ENCODE measurements at regions not wholly inside any gene's neighbourhood (a gene's known extent, or its start where the extent isn't known, plus 50 kb on each side); places are given as distances from the start of the nearest gene placed in this dataset.

GRCh38 chr16:79288066-79288465 lies 312.5 kb downstream of the MAF start:
- TF ChIP-seq SUZ12 (IDR thresholded peaks at IDR 0.05; ENCODE audit: extremely low read depth, insufficient read depth, insufficient read length) (no peak), YY1 (IDR thresholded peaks at IDR 0.05; ENCODE audit: insufficient read depth, insufficient read length) (no peak), ZNF274 (IDR thresholded peaks at IDR 0.05; ENCODE audit: low read depth, low read length) (no peak)
- Histone ChIP-seq H3K36me3 (ENCODE audit: insufficient read depth, insufficient read length, low read length) (no peaks in the 10 kb centered on the region), H3K27me3 (ENCODE audit: insufficient read depth, insufficient read length) (no peaks in the 10 kb centered on the region), H3K4me1 (ENCODE audit: insufficient read depth, insufficient read length) (no peaks in the 10 kb centered on the region), H3K9me3 (ENCODE audit: insufficient read depth, low read length) (no peaks in the 10 kb centered on the region), H3K4me3 (ENCODE audit: insufficient read length, low read depth) (no peak overlapping the region), H3K9ac (ENCODE audit: insufficient read length, low read depth) (no peak overlapping the region)
- DNase-seq (ENCODE audit: low read depth, low spot score): no peak

GRCh38 chr16:79287424-79287917 lies 313.1 kb downstream of the MAF start:
- Histone ChIP-seq H3K27me3 (ENCODE audit: insufficient read depth, insufficient read length) (no peaks in the 10 kb centered on the region), H3K9me3 (ENCODE audit: insufficient read depth, low read length) (no peaks in the 10 kb centered on the region), H3K9ac (ENCODE audit: insufficient read length, low read depth) (no peak overlapping the region), H3K4me3 (ENCODE audit: insufficient read length, low read depth) (no peak overlapping the region), H3K4me1 (ENCODE audit: insufficient read depth, insufficient read length) (no peaks in the 10 kb centered on the region), H3K36me3 (ENCODE audit: insufficient read depth, insufficient read length, low read length) (no peaks in the 10 kb centered on the region)
- TF ChIP-seq YY1 (IDR thresholded peaks at IDR 0.05; ENCODE audit: insufficient read depth, insufficient read length) (no peak), SUZ12 (IDR thresholded peaks at IDR 0.05; ENCODE audit: extremely low read depth, insufficient read depth, insufficient read length) (no peak), ZNF274 (IDR thresholded peaks at IDR 0.05; ENCODE audit: low read depth, low read length) (no peak)
- no peak for DNase-seq (ENCODE audit: low read depth, low spot score)

GRCh38 chr16:79286646-79287423 lies 313.7 kb downstream of the MAF start:
- no peaks in the 10 kb centered on the region for H3K4me1 ChIP-seq (ENCODE audit: insufficient read depth, insufficient read length)
- H3K27me3 ChIP-seq (ENCODE audit: insufficient read depth, insufficient read length): no peaks in the 10 kb centered on the region
- no peak overlapping the region for H3K4me3 ChIP-seq (ENCODE audit: insufficient read length, low read depth)
- no peak for DNase-seq (ENCODE audit: low read depth, low spot score)
- H3K9ac ChIP-seq (ENCODE audit: insufficient read length, low read depth): no peak overlapping the region
- H3K36me3 ChIP-seq (ENCODE audit: insufficient read depth, insufficient read length, low read length): no peaks in the 10 kb centered on the region
- H3K9me3 ChIP-seq (ENCODE audit: insufficient read depth, low read length): no peaks in the 10 kb centered on the region
- no peak for TF ChIP-seq YY1 (IDR thresholded peaks at IDR 0.05; ENCODE audit: insufficient read depth, insufficient read length)
- TF ChIP-seq ZNF274 (IDR thresholded peaks at IDR 0.05; ENCODE audit: low read depth, low read length): no peak
- no peak for TF ChIP-seq SUZ12 (IDR thresholded peaks at IDR 0.05; ENCODE audit: extremely low read depth, insufficient read depth, insufficient read length)

DNA sequence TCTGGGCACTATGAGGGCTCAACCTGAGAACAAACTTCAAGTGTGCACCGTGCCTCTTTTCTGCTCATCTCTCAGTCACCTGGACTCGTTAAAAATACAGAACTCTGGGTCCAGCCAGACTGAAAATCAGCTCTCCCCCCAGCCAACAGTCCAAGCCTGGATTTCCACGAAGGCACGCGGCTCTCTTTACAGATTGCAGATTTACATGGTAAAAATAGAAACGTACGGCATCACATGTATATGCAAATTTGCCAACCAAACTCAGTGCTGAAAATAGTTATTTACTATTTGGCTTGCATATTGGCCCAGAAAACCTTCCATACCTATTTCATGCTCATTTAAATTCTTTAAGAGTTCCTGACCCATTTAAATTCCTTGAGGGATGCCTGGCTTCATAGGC lies 315.8 kb downstream of the MAF start:
- Histone ChIP-seq H3K4me1 (ENCODE audit: insufficient read depth, insufficient read length) (no peaks in the 10 kb centered on the region), H3K9me3 (ENCODE audit: insufficient read depth, low read length) (no peaks in the 10 kb centered on the region), H3K36me3 (ENCODE audit: insufficient read depth, insufficient read length, low read length) (no peaks in the 10 kb centered on the region), H3K9ac (ENCODE audit: insufficient read length, low read depth) (no peak overlapping the region), H3K27me3 (ENCODE audit: insufficient read depth, insufficient read length) (no peaks in the 10 kb centered on the region), H3K4me3 (ENCODE audit: insufficient read length, low read depth) (no peak overlapping the region)
- TF ChIP-seq YY1 (IDR thresholded peaks at IDR 0.05; ENCODE audit: insufficient read depth, insufficient read length) (no peak), ZNF274 (IDR thresholded peaks at IDR 0.05; ENCODE audit: low read depth, low read length) (no peak), SUZ12 (IDR thresholded peaks at IDR 0.05; ENCODE audit: extremely low read depth, insufficient read depth, insufficient read length) (no peak)
- no peak for DNase-seq (ENCODE audit: low read depth, low spot score)

GRCh38 chr16:79283578-79283977 lies 317.0 kb downstream of the MAF start:
- TF ChIP-seq SUZ12 (IDR thresholded peaks at IDR 0.05; ENCODE audit: extremely low read depth, insufficient read depth, insufficient read length) (no peak), YY1 (IDR thresholded peaks at IDR 0.05; ENCODE audit: insufficient read depth, insufficient read length) (no peak), ZNF274 (IDR thresholded peaks at IDR 0.05; ENCODE audit: low read depth, low read length) (no peak)
- Histone ChIP-seq H3K36me3 (ENCODE audit: insufficient read depth, insufficient read length, low read length) (no peaks in the 10 kb centered on the region), H3K27me3 (ENCODE audit: insufficient read depth, insufficient read length) (no peaks in the 10 kb centered on the region), H3K9ac (ENCODE audit: insufficient read length, low read depth) (no peak overlapping the region), H3K9me3 (ENCODE audit: insufficient read depth, low read length) (no peaks in the 10 kb centered on the region), H3K4me1 (ENCODE audit: insufficient read depth, insufficient read length) (no peaks in the 10 kb centered on the region), H3K4me3 (ENCODE audit: insufficient read length, low read depth) (no peak overlapping the region)
- DNase-seq (ENCODE audit: low read depth, low spot score): no peak

GRCh38 chr16:79282806-79283205 lies 317.7 kb downstream of the MAF start:
- no peak overlapping the region for H3K4me3 ChIP-seq (ENCODE audit: insufficient read length, low read depth)
- no peak overlapping the region for H3K9ac ChIP-seq (ENCODE audit: insufficient read length, low read depth)
- DNase-seq (ENCODE audit: low read depth, low spot score): no peak
- no peaks in the 10 kb centered on the region for H3K36me3 ChIP-seq (ENCODE audit: insufficient read depth, insufficient read length, low read length)
- no peaks in the 10 kb centered on the region for H3K9me3 ChIP-seq (ENCODE audit: insufficient read depth, low read length)
- H3K27me3 ChIP-seq (ENCODE audit: insufficient read depth, insufficient read length): no peaks in the 10 kb centered on the region
- TF ChIP-seq ZNF274 (IDR thresholded peaks at IDR 0.05; ENCODE audit: low read depth, low read length) (no peak), SUZ12 (IDR thresholded peaks at IDR 0.05; ENCODE audit: extremely low read depth, insufficient read depth, insufficient read length) (no peak), YY1 (IDR thresholded peaks at IDR 0.05; ENCODE audit: insufficient read depth, insufficient read length) (no peak)
- H3K4me1 ChIP-seq (ENCODE audit: insufficient read depth, insufficient read length): no peaks in the 10 kb centered on the region

DNA sequence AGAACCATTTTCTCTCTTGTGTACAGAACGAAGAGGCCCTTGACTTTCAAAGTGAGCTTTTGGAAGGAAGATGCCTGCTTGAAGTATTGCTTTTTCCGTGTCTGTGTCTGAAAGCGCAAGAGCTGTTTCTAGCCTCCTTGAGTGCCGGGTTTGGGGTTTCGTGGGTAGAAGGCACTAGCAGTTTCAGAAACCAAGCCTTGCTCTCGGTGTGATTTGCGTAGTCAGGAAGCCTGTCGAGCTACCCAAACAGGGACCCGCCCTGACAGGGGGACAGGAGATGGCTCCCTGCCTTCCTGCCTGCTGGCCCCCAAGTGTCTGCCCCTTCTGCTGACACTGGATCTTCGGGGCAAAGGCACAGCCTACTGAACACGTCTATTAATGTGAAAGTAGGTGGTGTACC lies 322.0 kb downstream of the MAF start:
- no peaks in the 10 kb centered on the region for H3K9me3 ChIP-seq (ENCODE audit: insufficient read depth, low read length)
- DNase-seq (ENCODE audit: low read depth, low spot score): no peak
- H3K9ac ChIP-seq (ENCODE audit: insufficient read length, low read depth): no peak overlapping the region
- no peaks in the 10 kb centered on the region for H3K4me1 ChIP-seq (ENCODE audit: insufficient read depth, insufficient read length)
- H3K4me3 ChIP-seq (ENCODE audit: insufficient read length, low read depth): no peak overlapping the region
- no peak for TF ChIP-seq YY1 (IDR thresholded peaks at IDR 0.05; ENCODE audit: insufficient read depth, insufficient read length)
- no peak for TF ChIP-seq SUZ12 (IDR thresholded peaks at IDR 0.05; ENCODE audit: extremely low read depth, insufficient read depth, insufficient read length)
- TF ChIP-seq ZNF274 (IDR thresholded peaks at IDR 0.05; ENCODE audit: low read depth, low read length): no peak
- H3K36me3 ChIP-seq (ENCODE audit: insufficient read depth, insufficient read length, low read length): no peaks in the 10 kb centered on the region
- H3K27me3 ChIP-seq (ENCODE audit: insufficient read depth, insufficient read length): no peaks in the 10 kb centered on the region
